ENCODE measurements at regions not wholly inside any gene's neighbourhood (a gene's known extent, or its start where the extent isn't known, plus 50 kb on each side); places are given as distances from the start of the nearest gene placed in this dataset.
"Not testable (repeated sequence)": the region's sequence is repeated elsewhere in the genome, so short reads cannot be mapped to it uniquely, and the experiment has no call there.

- DNase-seq: no peak
Observed at GRCh38 chr4:59728496-59728895, 1471.6 kb upstream of the ADGRL3 start.

- DNase-seq: no peak
Observed at GRCh38 chr4:59729321-59729720, 1470.8 kb upstream of the ADGRL3 start.

GRCh38 chr4:59748433-59748832 is 1451.7 kb upstream of the ADGRL3 start:
- no peak for DNase-seq

GRCh38 chr4:59759082-59759825 is 1440.9 kb upstream of the ADGRL3 start:
- no peak for DNase-seq

GRCh38 chr4:59762344-59762743 is 1437.8 kb upstream of the ADGRL3 start:
- DNase-seq: no peak

- no peak for DNase-seq
Observed at GRCh38 chr4:59770601-59771264, 1429.4 kb upstream of the ADGRL3 start.

GRCh38 chr4:59772641-59773139 is 1427.4 kb upstream of the ADGRL3 start:
- no peak for DNase-seq

GRCh38 chr4:59780271-59780670 is 1419.9 kb upstream of the ADGRL3 start:
- not testable (repeated sequence) for DNase-seq

- DNase-seq: no peak
Observed at GRCh38 chr4:59805176-59805575, 1395.0 kb upstream of the ADGRL3 start.

GRCh38 chr4:59814402-59815010 is 1385.6 kb upstream of the ADGRL3 start:
- DNase-seq: no peak

- DNase-seq: no peak
Observed at GRCh38 chr4:59818656-59819055, 1381.5 kb upstream of the ADGRL3 start.

GRCh38 chr4:59823311-59823710 is 1376.8 kb upstream of the ADGRL3 start:
- DNase-seq: no peak

GRCh38 chr4:59825104-59825503 is 1375.0 kb upstream of the ADGRL3 start:
- no peak for DNase-seq

- no peak for DNase-seq
Observed at GRCh38 chr4:59831746-59832145, 1368.4 kb upstream of the ADGRL3 start.

GRCh38 chr4:59834943-59835342 is 1365.2 kb upstream of the ADGRL3 start:
- no peak for DNase-seq

GRCh38 chr4:59837751-59838150 is 1362.4 kb upstream of the ADGRL3 start:
- DNase-seq: no peak

- no peak for DNase-seq
Observed at GRCh38 chr4:59838236-59838635, 1361.9 kb upstream of the ADGRL3 start.

- DNase-seq: no peak
Observed at GRCh38 chr4:59841698-59842097, 1358.4 kb upstream of the ADGRL3 start.

GRCh38 chr4:59848457-59848856 is 1351.7 kb upstream of the ADGRL3 start:
- no peak for DNase-seq

- no peak for DNase-seq
Observed at GRCh38 chr4:59855630-59856352, 1344.3 kb upstream of the ADGRL3 start.

GRCh38 chr4:59869056-59869455 is 1331.1 kb upstream of the ADGRL3 start:
- no peak for DNase-seq

- no peak for DNase-seq
Observed at GRCh38 chr4:59869559-59869958, 1330.6 kb upstream of the ADGRL3 start.

GRCh38 chr4:59881632-59882031 is 1318.5 kb upstream of the ADGRL3 start:
- no peak for DNase-seq

Data from dermis blood vessel endothelial cell (primary cell).